DND-41 (cell line): ENCODE measurements at regions not wholly inside any gene's neighbourhood (a gene's known extent, or its start where the extent isn't known, plus 50 kb on each side); places are given as distances from the start of the nearest gene placed in this dataset.

Experiments used
- ATAC-seq: fragments of 200-7000 bp; cut with Tn5 transposase; 3 replicates; pipeline ENCODE4 v1.9.1; 2021; ENCODE audit warnings: low read depth; ENCODE audit not compliant: insufficient read depth
- DNase-seq: peaks from one replicate; pipeline ENCODE4 v3.0.0-alpha.2; 2020
- H2AFZ ChIP-seq: 2 replicates; pipeline ENCODE4 v1.6.0; 2012; ENCODE audit warnings: low read depth, low read length
- H3K27ac ChIP-seq: 2 replicates; pipeline ENCODE4 v1.5.1; 2012; ENCODE audit warnings: low read length, inconsistent platforms
- H3K27me3 ChIP-seq: fragments of 200-600 bp; sonication (generic); 2 replicates; pipeline ENCODE4 v1.6.0; 2012; ENCODE audit warnings: low read length, mild to moderate bottlenecking, inconsistent platforms; ENCODE audit not compliant: insufficient read depth, poor library complexity
- H3K36me3 ChIP-seq: 2 replicates; pipeline ENCODE4 v1.5.1; 2012; ENCODE audit warnings: low read length, inconsistent platforms; ENCODE audit not compliant: insufficient read depth
- H3K4me1 ChIP-seq: 2 replicates; pipeline ENCODE4 v1.5.1; 2012; ENCODE audit warnings: mild to moderate bottlenecking, low read length; ENCODE audit not compliant: insufficient read depth
- H3K4me2 ChIP-seq: 2 replicates; pipeline ENCODE4 v1.6.0; 2012; ENCODE audit warnings: mild to moderate bottlenecking, moderate library complexity, low read length, inconsistent platforms; ENCODE audit not compliant: insufficient read depth
- H3K4me3 ChIP-seq, 2 experiments: fragments of 200-600 bp in 1 of 2; shearing (Covaris generic) in 1 of 2; 2 replicates each; pipeline ENCODE4 v1.5.1; 2012 to 2016; ENCODE audit warnings: inconsistent platforms in 2 of 2, low read length in 2 of 2, mild to moderate bottlenecking in 2 of 2, low read depth in 1 of 2, moderate library complexity in 1 of 2
- H3K79me2 ChIP-seq: 2 replicates; pipeline ENCODE4 v1.6.0; 2012; ENCODE audit warnings: low read length, inconsistent platforms; ENCODE audit not compliant: insufficient read depth
- H3K9ac ChIP-seq: 2 replicates; pipeline ENCODE4 v1.6.0; 2012; ENCODE audit warnings: low read depth, mild to moderate bottlenecking, inconsistent platforms, low read length, moderate library complexity
- H3K9me3 ChIP-seq: 2 replicates; pipeline ENCODE4 v1.5.1; 2012; ENCODE audit warnings: low read length, moderate library complexity, mild to moderate bottlenecking, inconsistent platforms; ENCODE audit not compliant: insufficient read depth, severe bottlenecking
- H4K20me1 ChIP-seq: 2 replicates; pipeline ENCODE4 v1.6.0; 2012; ENCODE audit warnings: low read length; ENCODE audit not compliant: insufficient read depth
- CTCF ChIP-seq: IDR thresholded peaks from 2 replicates; pipeline ENCODE4 v1.5.1; 2012; ENCODE audit warnings: borderline replicate concordance, low read length, moderate library complexity, mild to moderate bottlenecking; ENCODE audit not compliant: poor library complexity, severe bottlenecking; ENCODE audit errors: extremely low read depth
- EZH2 ChIP-seq: IDR thresholded peaks from 3 replicates; pipeline ENCODE4 v1.6.1; 2012; ENCODE audit warnings: borderline replicate concordance, low read depth, mild to moderate bottlenecking, moderate library complexity, low read length, inconsistent platforms; ENCODE audit not compliant: severe bottlenecking

DNA sequence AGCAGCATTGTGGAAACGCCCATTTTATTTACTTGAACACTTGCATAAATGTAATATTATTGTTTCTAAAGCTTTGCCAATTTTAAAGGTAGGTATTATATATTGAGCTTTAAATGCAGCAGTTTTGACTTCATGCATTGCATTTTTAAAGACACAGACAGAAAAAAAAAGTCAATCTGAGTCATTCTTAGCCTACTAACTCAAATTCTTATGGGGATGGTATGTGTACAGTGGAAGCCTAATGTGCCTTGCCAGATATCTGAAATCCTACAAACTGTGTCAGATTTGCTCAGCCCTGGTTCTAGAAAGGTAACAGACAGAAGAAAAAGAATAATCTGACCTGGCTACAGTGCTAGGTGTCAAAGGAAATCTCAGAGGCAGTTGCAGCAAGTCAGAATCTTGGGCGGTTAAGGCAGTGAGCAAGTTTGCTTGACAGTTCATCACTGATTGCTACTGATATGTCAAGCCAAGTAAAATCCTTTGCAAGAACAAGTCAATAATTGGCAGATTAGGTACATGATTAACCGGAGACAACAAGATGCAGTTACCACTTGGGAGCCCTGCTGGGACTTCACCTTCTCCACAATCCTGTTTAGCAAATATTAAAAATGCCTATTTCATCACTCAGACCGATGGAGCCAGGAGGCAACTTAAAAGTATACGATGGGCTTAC is 224.8 kb upstream of the WWC1 start:
- no peak for DNase-seq
- H3K4me2 ChIP-seq, result no peak overlapping the region
- no peaks in the 10 kb centered on the region for H3K36me3 ChIP-seq
- no peaks in the 10 kb centered on the region for H3K9me3 ChIP-seq
- no peaks in the 10 kb centered on the region for H3K27me3 ChIP-seq
- no peaks in the 10 kb centered on the region for H4K20me1 ChIP-seq
- H3K4me3 ChIP-seq, result no peak overlapping the region
- no peak overlapping the region for H3K9ac ChIP-seq
- H3K79me2 ChIP-seq, result no peaks in the 10 kb centered on the region
- no peak overlapping the region for H3K27ac ChIP-seq
- H2AFZ ChIP-seq, result no peak overlapping the region
- ATAC-seq, result no peak
- no peak for TF ChIP-seq CTCF
- TF ChIP-seq EZH2, result no peak
- no peaks in the 10 kb centered on the region for H3K4me1 ChIP-seq

- Histone ChIP-seq H3K4me1 (peaks cover 7% of the 10 kb centered on the region), H2AFZ (no peak overlapping the region), H3K9me3 (no peaks in the 10 kb centered on the region), H3K27me3 (no peaks in the 10 kb centered on the region), H3K4me2 (no peak overlapping the region), H3K9ac (no peak overlapping the region), H4K20me1 (no peaks in the 10 kb centered on the region), H3K27ac (no peak overlapping the region), H3K79me2 (no peaks in the 10 kb centered on the region), H3K4me3 (no peak overlapping the region), H3K36me3 (no peaks in the 10 kb centered on the region)
- no peak for TF ChIP-seq EZH2
- TF ChIP-seq CTCF, result no peak
- ATAC-seq, result no peak
- no peak for DNase-seq
Observed at GRCh38 chr5:168070761-168071160, 220.7 kb upstream of the WWC1 start.

DNA sequence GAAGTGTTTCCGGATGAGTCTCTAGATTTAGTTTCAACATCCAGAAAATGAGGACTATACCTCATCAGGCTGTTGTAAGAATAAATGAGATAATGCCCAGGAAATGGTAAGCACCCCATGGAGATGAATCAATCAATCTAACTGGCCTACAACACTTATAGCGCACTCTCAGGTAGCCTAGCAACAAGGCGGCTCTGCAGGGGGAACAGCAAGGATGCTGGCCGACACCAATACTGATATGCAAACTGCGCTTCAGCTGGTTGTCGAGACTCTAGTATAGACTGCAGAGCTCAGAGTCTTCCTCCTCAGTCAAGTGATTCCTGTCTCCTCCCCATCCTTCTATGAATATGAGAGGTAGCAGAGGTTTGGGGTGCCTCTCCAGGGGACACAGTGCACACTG is 218.8 kb upstream of the WWC1 start:
- no peak for ATAC-seq
- H3K4me1 ChIP-seq, result peaks cover 7% of the 10 kb centered on the region

More for the DNA sequence above, 218.8 kb upstream of the WWC1 start:
- Histone ChIP-seq H2AFZ (no peak overlapping the region), H3K4me3 (no peak overlapping the region), H3K79me2 (no peaks in the 10 kb centered on the region), H3K4me2 (no peak overlapping the region), H3K27ac (no peak overlapping the region), H3K27me3 (no peaks in the 10 kb centered on the region), H4K20me1 (no peaks in the 10 kb centered on the region), H3K36me3 (no peaks in the 10 kb centered on the region), H3K9ac (no peak overlapping the region), H3K9me3 (no peaks in the 10 kb centered on the region)
- TF ChIP-seq CTCF (no peak), EZH2 (no peak)
- DNase-seq, result no peak
